SK-N-SH treated with all-trans-retinoic acid at 6 μM for 48 hours (cell line): ENCODE measurements at regions not wholly inside any gene's neighbourhood (a gene's known extent, or its start where the extent isn't known, plus 50 kb on each side); places are given as distances from the start of the nearest gene placed in this dataset.

Experiments used
- OSR1 ChIP-seq: fragments of 250-450 bp; sonication (Bioruptor Pico); IDR thresholded peaks from 2 replicates; pipeline ENCODE4 v1.8.0; 2022; ENCODE audit warnings: moderate library complexity, mild to moderate bottlenecking, inconsistent platforms
- PPARA ChIP-seq: fragments of 250-450 bp; sonication (Bioruptor Pico); IDR thresholded peaks from 2 replicates; pipeline ENCODE4 v1.5.0; 2020; ENCODE audit warnings: mild to moderate bottlenecking, borderline replicate concordance
- TOX ChIP-seq: fragments of 250-450 bp; sonication (Bioruptor Pico); IDR thresholded peaks from 2 replicates; pipeline ENCODE4 v1.8.0; 2021; ENCODE audit warnings: mild to moderate bottlenecking, moderate library complexity, borderline replicate concordance
- ZNF8 ChIP-seq: fragments of 450-650 bp; formaldehyde crosslinking; IDR thresholded peaks from 2 replicates; pipeline ENCODE4 v1.5.0; 2020; ENCODE audit warnings: mild to moderate bottlenecking, moderate library complexity
- TF ChIP-seq, protein P1 (sequence below): fragments of 250-450 bp; sonication (Bioruptor Pico); IDR thresholded peaks from 2 replicates; pipeline ENCODE4 v1.5.1; 2020; ENCODE audit warnings: low read depth, mild to moderate bottlenecking, moderate library complexity

DNA sequence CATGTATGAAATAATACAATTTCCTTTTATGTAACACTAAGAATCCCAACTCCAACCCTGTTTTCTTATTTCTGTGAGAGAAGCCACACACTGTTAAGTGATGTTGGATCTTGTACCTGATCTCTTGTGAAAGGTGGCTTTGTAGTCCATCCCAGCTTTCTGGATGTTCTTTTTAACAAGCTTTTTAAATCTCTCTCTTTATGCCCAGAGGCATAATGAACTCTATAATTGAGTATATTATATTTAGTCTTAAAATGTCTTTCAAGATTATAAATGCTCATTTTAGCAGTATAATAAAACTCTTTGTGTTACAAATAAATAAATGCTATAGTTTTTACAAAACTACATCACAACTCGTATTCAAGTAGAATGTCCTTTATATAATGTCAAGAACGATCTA lies 922.1 kb downstream of the EPHA7 start:
- no peak for TF ChIP-seq PPARA
- TF ChIP-seq ZNF8 (CRISPR knock-in tag) = no peak
- no peak for TF ChIP-seq OSR1 (CRISPR knock-in tag)
- TF ChIP-seq, protein P1, sequence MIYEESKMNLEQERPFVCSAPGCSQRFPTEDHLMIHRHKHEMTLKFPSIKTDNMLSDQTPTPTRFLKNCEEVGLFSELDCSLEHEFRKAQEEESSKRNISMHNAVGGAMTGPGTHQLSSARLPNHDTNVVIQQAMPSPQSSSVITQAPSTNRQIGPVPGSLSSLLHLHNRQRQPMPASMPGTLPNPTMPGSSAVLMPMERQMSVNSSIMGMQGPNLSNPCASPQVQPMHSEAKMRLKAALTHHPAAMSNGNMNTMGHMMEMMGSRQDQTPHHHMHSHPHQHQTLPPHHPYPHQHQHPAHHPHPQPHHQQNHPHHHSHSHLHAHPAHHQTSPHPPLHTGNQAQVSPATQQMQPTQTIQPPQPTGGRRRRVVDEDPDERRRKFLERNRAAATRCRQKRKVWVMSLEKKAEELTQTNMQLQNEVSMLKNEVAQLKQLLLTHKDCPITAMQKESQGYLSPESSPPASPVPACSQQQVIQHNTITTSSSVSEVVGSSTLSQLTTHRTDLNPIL (CRISPR knock-in tag) = no peak
- TF ChIP-seq TOX (CRISPR knock-in tag) = no peak
